Mucosa of rectum (tissue), 2 donors: ENCODE measurements at regions not wholly inside any gene's neighbourhood (a gene's known extent, or its start where the extent isn't known, plus 50 kb on each side); places are given as distances from the start of the nearest gene placed in this dataset.

Source experiments
- H3K27ac ChIP-seq, 2 donors: one replicate each; pipeline ENCODE4 v1.7.0; 2013; ENCODE audit warnings: inconsistent platforms in 2 of 2, low read depth in 2 of 2, low read length in 2 of 2
- H3K27me3 ChIP-seq, 2 donors: one replicate each; pipeline ENCODE4 v1.7.0; 2013; ENCODE audit warnings: low read length in 2 of 2; ENCODE audit not compliant: control insufficient read depth in 2 of 2, insufficient read depth in 2 of 2
- H3K36me3 ChIP-seq, 2 donors: one replicate each; pipeline ENCODE4 v1.7.0; 2013; ENCODE audit warnings: low read length in 2 of 2; ENCODE audit not compliant: control insufficient read depth in 2 of 2, insufficient read depth in 2 of 2
- H3K4me1 ChIP-seq, 2 donors: one replicate each; pipeline ENCODE4 v1.7.0; 2013; ENCODE audit warnings: low read length in 2 of 2, mild to moderate bottlenecking in 1 of 2; ENCODE audit not compliant: control insufficient read depth in 2 of 2, insufficient read depth in 2 of 2
- H3K4me3 ChIP-seq, 2 donors: one replicate each; pipeline ENCODE4 v1.7.0; 2013; ENCODE audit warnings: low read length in 2 of 2
- H3K9ac ChIP-seq, 2 donors: one replicate each; pipeline ENCODE4 v1.7.0; 2013; ENCODE audit warnings: low read length in 2 of 2, low read depth in 1 of 2, mild to moderate bottlenecking in 1 of 2
- H3K9me3 ChIP-seq, 2 donors: one replicate each; pipeline ENCODE4 v1.7.0; 2013; ENCODE audit warnings: low read length in 2 of 2; ENCODE audit not compliant: control insufficient read depth in 2 of 2
- donor health status: healthy.
- donor health status: Normal muscosa, but diverticular disease.

GRCh38 chr18:78816916-78817315 is 162.7 kb upstream of the SALL3 start:
- H3K4me1 ChIP-seq, result no peaks in the 10 kb centered on the region
- H3K36me3 ChIP-seq, result no peaks in the 10 kb centered on the region
- no peak overlapping the region for H3K4me3 ChIP-seq
- H3K9ac ChIP-seq, result no peak overlapping the region
- no peak overlapping the region for H3K27ac ChIP-seq
- no peaks in the 10 kb centered on the region for H3K27me3 ChIP-seq
- no peaks in the 10 kb centered on the region for H3K9me3 ChIP-seq

GRCh38 chr18:78818495-78818894 is 161.1 kb upstream of the SALL3 start:
- Histone ChIP-seq H3K4me1 (no peaks in the 10 kb centered on the region), H3K4me3 (no peak overlapping the region), H3K9me3 (no peaks in the 10 kb centered on the region), H3K36me3 (no peaks in the 10 kb centered on the region), H3K27ac (no peak overlapping the region), H3K9ac (no peak overlapping the region), H3K27me3 (no peaks in the 10 kb centered on the region)

- no peaks in the 10 kb centered on the region for H3K36me3 ChIP-seq
- no peaks in the 10 kb centered on the region for H3K27me3 ChIP-seq
- no peaks in the 10 kb centered on the region for H3K4me1 ChIP-seq
- H3K4me3 ChIP-seq, result no peak overlapping the region
- no peak overlapping the region for H3K27ac ChIP-seq
- no peak overlapping the region for H3K9ac ChIP-seq
- H3K9me3 ChIP-seq, result no peaks in the 10 kb centered on the region
Observed at GRCh38 chr18:78818961-78819360, 160.7 kb upstream of the SALL3 start.

GRCh38 chr18:78820161-78820834 is 159.3 kb upstream of the SALL3 start:
- peaks cover 0 to 3% of the 10 kb centered on the region in 2 donors for H3K27me3 ChIP-seq
- no peaks in the 10 kb centered on the region for H3K4me1 ChIP-seq
- no peaks in the 10 kb centered on the region for H3K36me3 ChIP-seq
- no peak overlapping the region for H3K27ac ChIP-seq
- H3K9ac ChIP-seq, result no peak overlapping the region
- no peaks in the 10 kb centered on the region for H3K9me3 ChIP-seq
- H3K4me3 ChIP-seq, result no peak overlapping the region

- Histone ChIP-seq H3K4me3 (no peak overlapping the region), H3K4me1 (no peaks in the 10 kb centered on the region), H3K9ac (no peak overlapping the region), H3K27me3 (peaks cover 0 to 3% of the 10 kb centered on the region in 2 donors), H3K36me3 (no peaks in the 10 kb centered on the region), H3K9me3 (no peaks in the 10 kb centered on the region), H3K27ac (no peak overlapping the region)
Observed at GRCh38 chr18:78821396-78821795, 158.2 kb upstream of the SALL3 start.

GRCh38 chr18:78822171-78822948 is 157.3 kb upstream of the SALL3 start:
- H3K4me1 ChIP-seq, result no peaks in the 10 kb centered on the region
- H3K27me3 ChIP-seq, result peaks cover 0 to 3% of the 10 kb centered on the region in 2 donors

GRCh38 chr18:78822949-78823285 is 156.7 kb upstream of the SALL3 start:
- H3K9me3 ChIP-seq, result no peaks in the 10 kb centered on the region
- peaks cover 0 to 3% of the 10 kb centered on the region in 2 donors for H3K27me3 ChIP-seq
- H3K9ac ChIP-seq, result no peak overlapping the region
- H3K27ac ChIP-seq, result no peak overlapping the region
- no peaks in the 10 kb centered on the region for H3K4me1 ChIP-seq
- no peaks in the 10 kb centered on the region for H3K36me3 ChIP-seq
- H3K4me3 ChIP-seq, result no peak overlapping the region

More at GRCh38 chr18:78822171-78822948, 157.3 kb upstream of the SALL3 start:
- Histone ChIP-seq H3K27ac (no peak overlapping the region), H3K9me3 (no peaks in the 10 kb centered on the region), H3K4me3 (no peak overlapping the region), H3K36me3 (no peaks in the 10 kb centered on the region), H3K9ac (no peak overlapping the region)

- no peaks in the 10 kb centered on the region for H3K36me3 ChIP-seq
- no peaks in the 10 kb centered on the region for H3K4me1 ChIP-seq
- H3K9me3 ChIP-seq, result no peaks in the 10 kb centered on the region
- H3K9ac ChIP-seq, result no peak overlapping the region
- H3K4me3 ChIP-seq, result no peak overlapping the region
- no peak overlapping the region for H3K27ac ChIP-seq
- H3K27me3 ChIP-seq, result peaks cover 0 to 3% of the 10 kb centered on the region in 2 donors
Observed at GRCh38 chr18:78825168-78825567, 154.4 kb upstream of the SALL3 start.

- Histone ChIP-seq H3K9me3 (no peaks in the 10 kb centered on the region), H3K27me3 (peaks cover 0 to 3% of the 10 kb centered on the region in 2 donors), H3K27ac (no peak overlapping the region), H3K9ac (no peak overlapping the region), H3K4me1 (no peaks in the 10 kb centered on the region), H3K36me3 (no peaks in the 10 kb centered on the region), H3K4me3 (no peak overlapping the region)
Observed at GRCh38 chr18:78826631-78827030, 153.0 kb upstream of the SALL3 start.

- H3K4me1 ChIP-seq, result no peaks in the 10 kb centered on the region
- H3K27me3 ChIP-seq, result peaks cover 0 to 3% of the 10 kb centered on the region in 2 donors
- no peaks in the 10 kb centered on the region for H3K9me3 ChIP-seq
- H3K4me3 ChIP-seq, result no peak overlapping the region
- H3K27ac ChIP-seq, result no peak overlapping the region
- no peaks in the 10 kb centered on the region for H3K36me3 ChIP-seq
- no peak overlapping the region for H3K9ac ChIP-seq
Observed at GRCh38 chr18:78827141-78827540, 152.5 kb upstream of the SALL3 start.
